IMR-90 (cell line): ENCODE measurements at regions not wholly inside any gene's neighbourhood (a gene's known extent, or its start where the extent isn't known, plus 50 kb on each side); places are given as distances from the start of the nearest gene placed in this dataset.

Experiments
- ATAC-seq: fragments of 200-7000 bp; cut with Tn5 transposase; 2 replicates; pipeline ENCODE4 v1.9.1; 2020; ENCODE audit warnings: low read depth, mild to moderate bottlenecking, moderate library complexity
- BruUV-seq: library from RNA; stranded (reverse); fragments of 400-500 nt; replicated peaks from 2 replicates; lab custom pipeline; 2021; lab: Mats Ljungman, UMichigan
- CTCF ChIA-PET: fragments of 300-600 bp; formaldehyde crosslinking; extraction: SDS; loops from one replicate; lab custom pipeline; 2021; ENCODE audit warnings: antibody characterized with exemption; lab: Yijun Ruan, JAX
- POLR2A ChIA-PET: fragments of 300-600 bp; sonication (Branson Sonifier 250); formaldehyde crosslinking; loops from one replicate; lab custom pipeline; 2022; ENCODE audit warnings: antibody characterized with exemption; ENCODE audit not compliant: unreplicated experiment; lab: Charles Lee
- DNase-seq: peaks from one replicate; pipeline ENCODE4 v3.0.0; 2013
- H2AFZ ChIP-seq: replicated peaks from 2 replicates; pipeline ENCODE3; 2013; ENCODE audit warnings: low read length, mild to moderate bottlenecking; ENCODE audit not compliant: poor library complexity
- H2AK5ac ChIP-seq: 2 replicates; pipeline ENCODE4 v1.6.1; 2013; ENCODE audit warnings: low read depth, low read length, inconsistent platforms
- H2AK9ac ChIP-seq: replicated peaks from 2 replicates; pipeline ENCODE3; 2013; ENCODE audit warnings: mild to moderate bottlenecking, low read depth, low read length, moderate library complexity; ENCODE audit not compliant: poor library complexity
- H2BK120ac ChIP-seq: 2 replicates; pipeline ENCODE4 v1.6.1; 2013; ENCODE audit warnings: low read depth, low read length, inconsistent platforms
- H2BK15ac ChIP-seq: 3 replicates; pipeline ENCODE4 v1.6.1; 2013; ENCODE audit warnings: low read depth, low read length, inconsistent platforms
- H2BK20ac ChIP-seq: 2 replicates; pipeline ENCODE4 v1.6.1; 2013; ENCODE audit warnings: low read depth, mild to moderate bottlenecking, inconsistent platforms, low read length, moderate library complexity
- H2BK5ac ChIP-seq: 2 replicates; pipeline ENCODE4 v1.6.1; 2013; ENCODE audit warnings: mild to moderate bottlenecking, low read depth, low read length, inconsistent platforms; ENCODE audit not compliant: poor library complexity, severe bottlenecking
- H3K14ac ChIP-seq: replicated peaks from 2 replicates; pipeline ENCODE4 v1.6.1; 2013; ENCODE audit warnings: low read depth, low read length, inconsistent platforms
- H3K18ac ChIP-seq: 2 replicates; pipeline ENCODE4 v1.6.1; 2013; ENCODE audit warnings: low read depth, low read length, control low read depth
- H3K23ac ChIP-seq: 2 replicates; pipeline ENCODE4 v1.6.1; 2013; ENCODE audit warnings: low read depth, low read length, inconsistent platforms
- H3K27ac ChIP-seq: 2 replicates; pipeline ENCODE4 v1.5.1; 2013; ENCODE audit warnings: mild to moderate bottlenecking, control low read depth, low read length; ENCODE audit not compliant: insufficient read depth
- H3K27me3 ChIP-seq: 2 replicates; pipeline ENCODE4 v1.6.1; 2013; ENCODE audit warnings: low read length; ENCODE audit not compliant: control insufficient read depth, insufficient read depth
- H3K36me3 ChIP-seq: 2 replicates; pipeline ENCODE4 v1.6.1; 2013; ENCODE audit warnings: low read length, mixed read lengths; ENCODE audit not compliant: control insufficient read depth, insufficient read depth
- H3K4ac ChIP-seq: 2 replicates; pipeline ENCODE4 v1.6.1; 2013; ENCODE audit warnings: low read depth, low read length, inconsistent platforms
- H3K4me1 ChIP-seq: 2 replicates; pipeline ENCODE4 v1.6.1; 2013; ENCODE audit warnings: low read length, mixed read lengths; ENCODE audit not compliant: control insufficient read depth, insufficient read depth
- H3K4me2 ChIP-seq: 2 replicates; pipeline ENCODE4 v1.6.1; 2013; ENCODE audit warnings: low read depth, mild to moderate bottlenecking, control low read depth, low read length, moderate library complexity
- H3K4me3 ChIP-seq: 2 replicates; pipeline ENCODE4 v1.5.1; 2013; ENCODE audit warnings: low read depth, mild to moderate bottlenecking, control low read depth, low read length, moderate library complexity; ENCODE audit not compliant: insufficient read depth
- H3K56ac ChIP-seq: 2 replicates; pipeline ENCODE4 v1.6.1; 2013; ENCODE audit warnings: low read length, inconsistent platforms; ENCODE audit not compliant: insufficient read depth; ENCODE audit errors: extremely low read depth
- H3K79me1 ChIP-seq, 2 experiments: 2 replicates each; pipeline ENCODE4 v1.6.1; 2013; ENCODE audit warnings: low read length in 2 of 2, inconsistent platforms in 1 of 2, low read depth in 1 of 2
- H3K9ac ChIP-seq: 2 replicates; pipeline ENCODE4 v1.6.1; 2013; ENCODE audit warnings: low read depth, low read length, control low read depth
- H3K9me1 ChIP-seq: 2 replicates; pipeline ENCODE4 v1.6.1; 2013; ENCODE audit warnings: low read length, inconsistent platforms; ENCODE audit not compliant: insufficient read depth
- H3K9me3 ChIP-seq: 2 replicates; pipeline ENCODE4 v1.6.1; 2013; ENCODE audit warnings: low read length; ENCODE audit not compliant: control insufficient read depth, insufficient read depth
- H4K20me1 ChIP-seq: 2 replicates; pipeline ENCODE4 v1.6.1; 2013; ENCODE audit warnings: low read length, inconsistent platforms; ENCODE audit not compliant: insufficient read depth
- H4K5ac ChIP-seq: 2 replicates; pipeline ENCODE4 v1.6.1; 2013; ENCODE audit warnings: mild to moderate bottlenecking, low read depth, low read length, control low read depth
- H4K8ac ChIP-seq, 2 experiments: 2 replicates each; pipeline ENCODE4 v1.6.1; 2013; ENCODE audit warnings: low read depth in 2 of 2, low read length in 2 of 2, control low read depth in 1 of 2, inconsistent platforms in 1 of 2
- H4K91ac ChIP-seq: 2 replicates; pipeline ENCODE4 v1.6.1; 2013; ENCODE audit warnings: low read depth, low read length, inconsistent platforms; ENCODE audit not compliant: insufficient read depth
- BHLHE40 ChIP-seq: fragments of 150-350 bp; IDR thresholded peaks from 2 replicates; pipeline ENCODE4 v1.6.1; 2016; ENCODE audit warnings: mild to moderate bottlenecking, low read depth, low read length
- CEBPB ChIP-seq: IDR thresholded peaks from 2 replicates; pipeline ENCODE4 v1.6.1; 2012; ENCODE audit warnings: low read depth, low read length, improper control_type of control experiment
- CHD1 ChIP-seq: IDR thresholded peaks from 2 replicates; pipeline ENCODE4 v1.6.1; 2012; ENCODE audit warnings: low read depth, low read length, improper control_type of control experiment
- CTCF ChIP-seq: conservative IDR thresholded peaks from 2 replicates; pipeline ENCODE4 v1.5.1; 2012; ENCODE audit warnings: mild to moderate bottlenecking, low read depth, low read length, improper control_type of control experiment
- ELK1 ChIP-seq: fragments of 150-350 bp; IDR thresholded peaks from 2 replicates; pipeline ENCODE4 v1.6.1; 2016; ENCODE audit warnings: low read depth, mild to moderate bottlenecking, low read length, moderate library complexity, borderline replicate concordance
- MAFK ChIP-seq: IDR thresholded peaks from 2 replicates; pipeline ENCODE4 v1.6.1; 2012; ENCODE audit warnings: low read depth, low read length, improper control_type of control experiment
- MAZ ChIP-seq: IDR thresholded peaks from 2 replicates; pipeline ENCODE4 v1.6.1; 2012; ENCODE audit warnings: low read depth, mild to moderate bottlenecking, low read length, improper control_type of control experiment, moderate library complexity, borderline replicate concordance
- MXI1 ChIP-seq: IDR thresholded peaks from 2 replicates; pipeline ENCODE4 v1.6.1; 2012; ENCODE audit warnings: low read depth, mild to moderate bottlenecking, low read length, moderate library complexity, borderline replicate concordance
- NFE2L2 ChIP-seq: fragments of 150-350 bp; IDR thresholded peaks from 2 replicates; pipeline ENCODE4 v1.6.1; 2016; ENCODE audit warnings: low read depth, mild to moderate bottlenecking, low read length
- POLR2A ChIP-seq: IDR thresholded peaks from 2 replicates; pipeline ENCODE4 v1.6.1; 2012; ENCODE audit warnings: mild to moderate bottlenecking, low read depth, low read length
- RAD21 ChIP-seq: IDR thresholded peaks from 2 replicates; pipeline ENCODE4 v1.6.1; 2012; ENCODE audit warnings: low read length, improper control_type of control experiment
- RCOR1 ChIP-seq: IDR thresholded peaks from 2 replicates; pipeline ENCODE4 v1.6.1; 2012; ENCODE audit warnings: mild to moderate bottlenecking, low read length, improper control_type of control experiment; ENCODE audit not compliant: insufficient replicate concordance
- SMC3 ChIP-seq: fragments of 150-350 bp; IDR thresholded peaks from 2 replicates; pipeline ENCODE4 v1.6.1; 2016; ENCODE audit warnings: low read depth, mild to moderate bottlenecking, antibody characterized with exemption, low read length, moderate library complexity
- WGBS, 2 experiments: methylation state at CpG; one replicate each; pipeline versions ENCODE4 v1.1.5 to v1.1.7; 2013; ENCODE audit warnings: missing lambda C conversion rate in 2 of 2; ENCODE audit not compliant: insufficient read length in 1 of 2; ENCODE audit errors: extremely low coverage in 2 of 2; 5-methylcytosine and 5-hydroxymethylcytosine counted together
- dilution Hi-C: fragments of 300-500 bp; cut with HindIII; formaldehyde crosslinking; loops from one replicate; pipeline ENCODE4 v1.14.3; 2018; ENCODE audit warnings: low sequenced_read_pairs; ENCODE audit not compliant: unreplicated experiment
- in situ Hi-C: fragments of 300-500 bp; cut with MboI; formaldehyde crosslinking; loops from 3 replicates; pipeline ENCODE4 v1.14.3; 2019; ENCODE audit warnings: low sequenced_read_pairs, inconsistent platforms, mixed read lengths
- intact Hi-C: fragments of 100-400 bp; cut with micrococcal nuclease; formaldehyde crosslinking; loops from 2 replicates; pipeline ENCODE4 v1.10.0; 2022

GRCh38 chr11:71327156-71328085, 75.0 kb upstream of the SHANK2 start (continued):
- TF ChIP-seq MAFK: no peak

- dilution Hi-C loops (no loop called here), in situ Hi-C loops (no loop called here), intact Hi-C loops (no loop called here)
- Histone ChIP-seq H3K4ac (no peak overlapping the region), H3K27ac (no peak overlapping the region), H3K4me1 (no peaks in the 10 kb centered on the region), H3K4me3 (no peak overlapping the region), H3K27me3 (peaks cover 14% of the 10 kb centered on the region), H3K79me1 (no peaks in the 10 kb centered on the region), H3K9ac (no peak overlapping the region), H3K9me3 (no peaks in the 10 kb centered on the region), H2BK120ac (no peak overlapping the region), H3K36me3 (no peaks in the 10 kb centered on the region), H3K23ac (no peak overlapping the region), H3K14ac (no peak overlapping the region), H2BK20ac (no peak overlapping the region), H3K4me2 (no peak overlapping the region), H2AK9ac (no peak overlapping the region), H3K18ac (no peak overlapping the region), H2AFZ (no peak overlapping the region), H4K5ac (no peak overlapping the region), H4K8ac (no peak overlapping the region), H2BK5ac (no peak overlapping the region), H2AK5ac (no peak overlapping the region), H3K56ac (no peak overlapping the region), H4K20me1 (no peaks in the 10 kb centered on the region), H2BK15ac (no peak overlapping the region), H4K91ac (no peak overlapping the region), H3K9me1 (no peaks in the 10 kb centered on the region)
- ATAC-seq (no peak), DNase-seq (no peak)
- POLR2A ChIA-PET: no interaction called here
- BruUV-seq: no TSS peak
- CTCF ChIA-PET: no interaction called here
- no CpG with 5 or more reads among the region's 10 CpGs for WGBS, 2 experiments
- TF ChIP-seq RAD21: no peak
- TF ChIP-seq ELK1: no peak
- no peak for TF ChIP-seq CTCF
- no peak for TF ChIP-seq MAZ
- TF ChIP-seq NFE2L2: no peak
- no peak for TF ChIP-seq BHLHE40
- no peak for TF ChIP-seq POLR2A
- TF ChIP-seq MAFK: no peak
- no peak for TF ChIP-seq SMC3
- no peak for TF ChIP-seq CEBPB
- no peak for TF ChIP-seq CHD1
- no peak for TF ChIP-seq MXI1
- TF ChIP-seq RCOR1: no peak
Measured at GRCh38 chr11:71326328-71326940, 74.1 kb upstream of the SHANK2 start.
